OCI-LY7 (cell line): ENCODE measurements at regions not wholly inside any gene's neighbourhood (a gene's known extent, or its start where the extent isn't known, plus 50 kb on each side); places are given as distances from the start of the nearest gene placed in this dataset.

Source experiments
- CTCF ChIP-seq: fragments of 200-600 bp; sonication (generic); conservative IDR thresholded peaks from 2 replicates; pipeline ENCODE4 v1.5.1; 2014; ENCODE audit warnings: mild to moderate bottlenecking, antibody characterized with exemption, low read length, moderate library complexity, mixed read lengths
- EZH2phosphoT487 ChIP-seq: fragments of 200-600 bp; sonication (generic); IDR thresholded peaks from 2 replicates; pipeline ENCODE4 v1.6.1; 2018; ENCODE audit warnings: low read depth, borderline replicate concordance, mild to moderate bottlenecking, mixed run types, antibody characterized with exemption, low read length, moderate library complexity, mixed read lengths

- no peak for TF ChIP-seq CTCF
- TF ChIP-seq EZH2phosphoT487, result no peak
Measured at GRCh38 chr2:84132370-84132769, 326.7 kb downstream of the SUCLG1 start.
